ENCODE measurements at regions not wholly inside any gene's neighbourhood (a gene's known extent, or its start where the extent isn't known, plus 50 kb on each side); places are given as distances from the start of the nearest gene placed in this dataset.

DNA sequence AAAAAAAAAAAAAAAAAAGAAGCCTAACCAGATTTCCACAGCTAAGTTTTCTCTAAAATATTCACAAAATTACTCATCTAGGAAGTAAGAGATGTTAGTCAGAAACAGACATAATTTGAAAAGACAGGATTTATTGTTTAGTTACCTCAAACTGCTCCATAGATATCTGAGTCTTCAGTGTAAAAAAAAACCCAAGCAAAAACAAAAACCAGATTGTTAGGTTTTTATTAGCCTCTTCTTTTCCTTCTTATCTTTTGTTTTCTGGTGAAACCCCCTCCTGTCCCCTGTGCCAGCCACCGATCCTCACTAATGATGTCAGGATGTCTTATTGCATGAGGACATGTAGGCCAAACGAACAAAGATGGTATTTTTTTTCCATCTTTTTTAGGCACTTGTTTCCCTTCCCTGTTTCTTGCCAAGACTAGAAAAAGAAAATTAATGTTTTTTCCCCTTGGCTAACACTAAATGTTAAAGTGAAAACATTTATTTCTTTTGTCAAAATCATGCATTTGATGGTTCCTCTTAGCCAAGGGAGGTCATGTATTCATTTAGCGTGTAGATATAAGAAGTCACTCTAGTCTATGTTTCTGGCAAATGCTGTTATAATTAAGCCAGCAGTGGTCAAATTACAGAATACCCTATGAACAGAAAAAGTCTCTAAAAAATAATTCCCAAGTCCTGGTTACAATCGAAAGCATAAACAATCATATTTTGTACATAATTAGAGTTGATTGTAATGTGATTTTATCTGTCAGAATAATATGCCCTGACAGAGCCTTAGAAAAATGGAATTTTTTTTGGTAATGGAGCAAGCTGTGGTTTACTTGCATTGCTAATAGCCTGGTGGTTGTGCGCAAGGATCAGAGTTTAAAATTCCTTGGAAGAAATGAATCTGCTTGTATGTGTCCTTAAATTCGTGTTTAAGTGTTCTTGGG is 702.4 kb upstream of the FZD8 start:
- no peak for TF ChIP-seq CEBPB (IDR thresholded peaks at IDR 0.05)
- TF ChIP-seq, protein P1, sequence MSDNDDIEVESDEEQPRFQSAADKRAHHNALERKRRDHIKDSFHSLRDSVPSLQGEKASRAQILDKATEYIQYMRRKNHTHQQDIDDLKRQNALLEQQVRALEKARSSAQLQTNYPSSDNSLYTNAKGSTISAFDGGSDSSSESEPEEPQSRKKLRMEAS (IDR thresholded peaks at IDR 0.05), result no peak
- TF ChIP-seq YY1 (IDR thresholded peaks at IDR 0.05; ENCODE audit: low read depth), result no peak
- no peak for TF ChIP-seq TCF12 (IDR thresholded peaks at IDR 0.05; ENCODE audit: low read depth)
- no peak for TF ChIP-seq CREB1 (IDR thresholded peaks at IDR 0.05; ENCODE audit: low read depth)
- TF ChIP-seq EP300 (IDR thresholded peaks at IDR 0.05; ENCODE audit: borderline replicate concordance), result no peak
- no peak for TF ChIP-seq ZBTB7A (IDR thresholded peaks at IDR 0.05; ENCODE audit: low read depth)
- TF ChIP-seq NFIC (IDR thresholded peaks at IDR 0.05), result no peak
